Endothelial cell (in vitro differentiated cells): ENCODE measurements at regions not wholly inside any gene's neighbourhood (a gene's known extent, or its start where the extent isn't known, plus 50 kb on each side); places are given as distances from the start of the nearest gene placed in this dataset.

Experiments used
- DNase-seq: peaks from one replicate; pipeline ENCODE4 v3.0.0; 2021; ENCODE audit warnings: low spot score
- H3K27ac Mint-ChIP-seq: one replicate; pipeline ENCODE4 v1.8.0; 2021; ENCODE audit warnings: mixed read lengths, inconsistent platforms; ENCODE audit not compliant: unreplicated experiment
- H3K27me3 Mint-ChIP-seq: one replicate; pipeline ENCODE4 v1.8.0; 2021; ENCODE audit warnings: mild to moderate bottlenecking, moderate library complexity, mixed read lengths, inconsistent platforms; ENCODE audit not compliant: unreplicated experiment
- H3K36me3 Mint-ChIP-seq: one replicate; pipeline ENCODE4 v1.8.0; 2021; ENCODE audit warnings: mild to moderate bottlenecking, low read depth, mixed read lengths, inconsistent platforms; ENCODE audit not compliant: unreplicated experiment
- H3K4me1 Mint-ChIP-seq: one replicate; pipeline ENCODE4 v1.8.0; 2021; ENCODE audit warnings: mild to moderate bottlenecking, mixed read lengths, inconsistent platforms; ENCODE audit not compliant: unreplicated experiment
- H3K4me3 Mint-ChIP-seq: one replicate; pipeline ENCODE4 v1.8.0; 2021; ENCODE audit warnings: mild to moderate bottlenecking, mixed read lengths, inconsistent platforms; ENCODE audit not compliant: unreplicated experiment
- H3K9me3 Mint-ChIP-seq: one replicate; pipeline ENCODE4 v1.8.0; 2021; ENCODE audit warnings: mixed read lengths, inconsistent platforms; ENCODE audit not compliant: unreplicated experiment
- CTCF ChIP-seq: fragments of 200-600 bp; sonication (generic); IDR thresholded peaks from one replicate; pipeline ENCODE4 v1.5.0; 2021; ENCODE audit warnings: antibody characterized with exemption; ENCODE audit not compliant: unreplicated experiment

- no peak for DNase-seq
- Mint-ChIP-seq H3K4me1 (no peaks in the 10 kb centered on the region), H3K4me3 (no peak overlapping the region), H3K27ac (no peak overlapping the region), H3K9me3 (no peaks in the 10 kb centered on the region), H3K36me3 (no peaks in the 10 kb centered on the region), H3K27me3 (no peaks in the 10 kb centered on the region)
- TF ChIP-seq CTCF, result no peak
Observed at GRCh38 chr6:3592371-3592941, 135.6 kb upstream of the SLC22A23 start.

- Mint-ChIP-seq H3K27me3 (no peaks in the 10 kb centered on the region), H3K9me3 (no peaks in the 10 kb centered on the region), H3K4me1 (no peaks in the 10 kb centered on the region), H3K36me3 (no peaks in the 10 kb centered on the region), H3K4me3 (no peak overlapping the region), H3K27ac (no peak overlapping the region)
- no peak for DNase-seq
- TF ChIP-seq CTCF, result no peak
Observed at GRCh38 chr6:3591970-3592369, 135.1 kb upstream of the SLC22A23 start.

- Mint-ChIP-seq H3K27ac (no peak overlapping the region), H3K9me3 (no peaks in the 10 kb centered on the region), H3K4me1 (peaks cover 3% of the 10 kb centered on the region), H3K4me3 (no peak overlapping the region), H3K36me3 (no peaks in the 10 kb centered on the region), H3K27me3 (no peaks in the 10 kb centered on the region)
- no peak for TF ChIP-seq CTCF
- no peak for DNase-seq
Observed at GRCh38 chr6:3587660-3588059, 130.8 kb upstream of the SLC22A23 start.

- DNase-seq, result no peak
- TF ChIP-seq CTCF, result no peak
- Mint-ChIP-seq H3K9me3 (no peaks in the 10 kb centered on the region), H3K36me3 (no peaks in the 10 kb centered on the region), H3K27me3 (no peaks in the 10 kb centered on the region), H3K4me3 (no peak overlapping the region), H3K27ac (no peak overlapping the region), H3K4me1 (peaks cover 3% of the 10 kb centered on the region)
Observed at GRCh38 chr6:3585320-3585935, 128.6 kb upstream of the SLC22A23 start.

GRCh38 chr6:3584606-3585005 lies 127.8 kb upstream of the SLC22A23 start:
- Mint-ChIP-seq H3K27me3 (no peaks in the 10 kb centered on the region), H3K27ac (no peak overlapping the region), H3K36me3 (no peaks in the 10 kb centered on the region), H3K4me1 (peaks cover 3% of the 10 kb centered on the region), H3K9me3 (no peaks in the 10 kb centered on the region), H3K4me3 (no peak overlapping the region)
- no peak for TF ChIP-seq CTCF
- no peak for DNase-seq
